ENCODE measurements at regions not wholly inside any gene's neighbourhood (a gene's known extent, or its start where the extent isn't known, plus 50 kb on each side); places are given as distances from the start of the nearest gene placed in this dataset.
"Not testable (repeated sequence)": the region's sequence is repeated elsewhere in the genome, so short reads cannot be mapped to it uniquely, and the experiment has no call there.

- H4K91ac ChIP-seq (replicated peaks; ENCODE audit: insufficient read length, low read length); H3K4me3 ChIP-seq (ENCODE audit: extremely low read depth in 1 of 4, insufficient read depth in 2 of 4, low read depth in 3 of 4, low read length in 4 of 4); H3K4me2 ChIP-seq (ENCODE audit: insufficient read depth in 1 of 2, low read depth in 2 of 2, low read length in 2 of 2); H2BK12ac ChIP-seq (ENCODE audit: low read depth, low read length); H3K56ac ChIP-seq (replicated peaks; ENCODE audit: insufficient read length, low read depth, low read length); H2BK5ac ChIP-seq (ENCODE audit: low read depth, low read length); H3K14ac ChIP-seq (ENCODE audit: insufficient read length); H3K27me3 ChIP-seq (replicated peaks in 1 of 4; ENCODE audit: control insufficient read depth in 3 of 4, extremely low read depth in 1 of 4, insufficient read depth in 3 of 4, low read length in 3 of 4); H3K27ac ChIP-seq (ENCODE audit: low read depth, low read length); H2AK5ac ChIP-seq (ENCODE audit: low read depth, low read length); H4K5ac ChIP-seq (ENCODE audit: insufficient read length, low read depth, low read length); CTCF ChIA-PET (ENCODE audit: partially characterized antibody); H2BK120ac ChIP-seq (replicated peaks; ENCODE audit: low read depth, low read length); H2AFZ ChIP-seq (ENCODE audit: low read length); H3K36me3 ChIP-seq (ENCODE audit: control insufficient read depth in 2 of 4, insufficient read depth in 4 of 4, low read length in 3 of 4); H4K20me1 ChIP-seq (replicated peaks in 1 of 2; ENCODE audit: control insufficient read depth in 1 of 2, insufficient read depth in 2 of 2, low read length in 2 of 2); H3K9ac ChIP-seq (replicated peaks in 1 of 4; ENCODE audit: extremely low read depth in 1 of 4, low read depth in 3 of 4, low read length in 3 of 4); H3K79me1 ChIP-seq (ENCODE audit: low read depth, low read length); H3K79me2 ChIP-seq (ENCODE audit: control insufficient read depth in 1 of 2, insufficient read depth in 2 of 2, low read length in 2 of 2); H3K4me1 ChIP-seq (replicated peaks in 1 of 4; ENCODE audit: control insufficient read depth in 3 of 4, insufficient read depth in 4 of 4, low read length in 3 of 4); DNase-seq (ENCODE audit: low read depth in 1 of 2, low spot score in 2 of 2); H3K18ac ChIP-seq (ENCODE audit: extremely low read depth, low read length); H3K23ac ChIP-seq (ENCODE audit: insufficient read length); H2BK20ac ChIP-seq (ENCODE audit: low read length); H3K4ac ChIP-seq (replicated peaks; ENCODE audit: insufficient read length, low read depth, low read length); FAIRE-seq; POLR2A ChIA-PET (ENCODE audit: partially characterized antibody); H4K8ac ChIP-seq (ENCODE audit: extremely low read depth, insufficient read depth, low read length); H3K23me2 ChIP-seq (ENCODE audit: low read depth, low read length); H2BK15ac ChIP-seq (ENCODE audit: low read length): not testable (repeated sequence)
- 100% methylated on average over 1 of the region's 6 CpGs; no CpG with 5 or more reads in 1 of the 2 experiments for WGBS, 2 experiments (ENCODE audit: extremely low coverage in 1 of 2, insufficient coverage in 1 of 2, insufficient read length in 1 of 2, insufficient replicate concordance in 2 of 2, low coverage in 1 of 2, low lambda C conversion rate in 2 of 2, missing lambda C conversion rate in 1 of 2)
- peaks cover 24 to 68% of the 10 kb centered on the region in 2 experiments for H3K9me3 ChIP-seq (ENCODE audit: insufficient read depth in 2 of 2, low read depth in 1 of 2, low read length in 1 of 2)
Measured at GRCh38 chr16:31816141-31816540, 57.5 kb upstream of the ZNF267 start.
